ENCODE measurements at regions not wholly inside any gene's neighbourhood (a gene's known extent, or its start where the extent isn't known, plus 50 kb on each side); places are given as distances from the start of the nearest gene placed in this dataset.
"Not testable (repeated sequence)": the region's sequence is repeated elsewhere in the genome, so short reads cannot be mapped to it uniquely, and the experiment has no call there.

GRCh38 chr6:28673787-28674671 is 148.3 kb downstream of the GPX5 start:
- Histone ChIP-seq H4K20me1 (ENCODE audit: insufficient read depth, low read length) (no peaks in the 10 kb centered on the region), H3K27me3 (replicated peaks; ENCODE audit: insufficient read depth, low read length) (no peaks in the 10 kb centered on the region), H3F3A (ENCODE audit: insufficient read depth, low read length) (no peaks in the 10 kb centered on the region), H2AFZ (ENCODE audit: low read length) (no peak overlapping the region), H3K4me1 (ENCODE audit: low read length) (no peaks in the 10 kb centered on the region), H3K9ac (ENCODE audit: low read length) (no peak overlapping the region), H3K79me2 (ENCODE audit: low read length) (no peaks in the 10 kb centered on the region), H3K36me3 (replicated peaks; ENCODE audit: insufficient read depth, low read length) (no peaks in the 10 kb centered on the region), H3K4me3 (ENCODE audit: low read length) (peak overlapping the region; percentile 34; the same call in 1 of the 2 replicates), H3K9me3 (replicated peaks; ENCODE audit: insufficient read depth, low read length) (no peaks in the 10 kb centered on the region), H3K4me2 (ENCODE audit: low read depth, low read length) (peak overlapping the region; percentile 43), H3K9me2 (replicated peaks; ENCODE audit: insufficient read depth, low read length) (no peaks in the 10 kb centered on the region), H3K27ac (ENCODE audit: low read length) (no peak overlapping the region)
- peak; percentile 24 for DNase-seq
- TF ChIP-seq CTCF (IDR thresholded peaks at IDR 0.05; ENCODE audit: low read length) (no peak), EZH2 (optimal IDR thresholded peaks at IDR 0.05; ENCODE audit: low read depth, low read length) (no peak), EZH2phosphoT487 (IDR thresholded peaks at IDR 0.05; ENCODE audit: low read length) (no peak)

- no peaks in the 10 kb centered on the region for H3K9me3 ChIP-seq (replicated peaks; ENCODE audit: insufficient read depth, low read length)
- no peaks in the 10 kb centered on the region for H3K9me2 ChIP-seq (replicated peaks; ENCODE audit: insufficient read depth, low read length)
- H3K4me1 ChIP-seq (ENCODE audit: low read length): no peaks in the 10 kb centered on the region
- H2AFZ ChIP-seq (ENCODE audit: low read length): no peak overlapping the region
- no peaks in the 10 kb centered on the region for H4K20me1 ChIP-seq (ENCODE audit: insufficient read depth, low read length)
- DNase-seq: no peak
- H3K4me3 ChIP-seq (ENCODE audit: low read length): no peak overlapping the region
- H3K4me2 ChIP-seq (ENCODE audit: low read depth, low read length): no peak overlapping the region
- no peaks in the 10 kb centered on the region for H3F3A ChIP-seq (ENCODE audit: insufficient read depth, low read length)
- no peaks in the 10 kb centered on the region for H3K79me2 ChIP-seq (ENCODE audit: low read length)
- H3K9ac ChIP-seq (ENCODE audit: low read length): no peak overlapping the region
- TF ChIP-seq EZH2 (optimal IDR thresholded peaks at IDR 0.05; ENCODE audit: low read depth, low read length) (no peak), CTCF (IDR thresholded peaks at IDR 0.05; ENCODE audit: low read length) (no peak), EZH2phosphoT487 (IDR thresholded peaks at IDR 0.05; ENCODE audit: low read length) (no peak)
- H3K27me3 ChIP-seq (replicated peaks; ENCODE audit: insufficient read depth, low read length): no peaks in the 10 kb centered on the region
- H3K27ac ChIP-seq (ENCODE audit: low read length): no peak overlapping the region
- no peaks in the 10 kb centered on the region for H3K36me3 ChIP-seq (replicated peaks; ENCODE audit: insufficient read depth, low read length)
Observed at GRCh38 chr6:28675600-28675999, 149.9 kb downstream of the GPX5 start.

- TF ChIP-seq EZH2 (optimal IDR thresholded peaks at IDR 0.05; ENCODE audit: low read depth, low read length): no peak
- no peak for TF ChIP-seq CTCF (IDR thresholded peaks at IDR 0.05; ENCODE audit: low read length)
- TF ChIP-seq EZH2phosphoT487 (IDR thresholded peaks at IDR 0.05; ENCODE audit: low read length): no peak
- H3K4me1 ChIP-seq (ENCODE audit: low read length): no peaks in the 10 kb centered on the region
- H3K9ac ChIP-seq (ENCODE audit: low read length): no peak overlapping the region
- no peak overlapping the region for H3K4me2 ChIP-seq (ENCODE audit: low read depth, low read length)
- no peaks in the 10 kb centered on the region for H4K20me1 ChIP-seq (ENCODE audit: insufficient read depth, low read length)
- no peaks in the 10 kb centered on the region for H3K9me3 ChIP-seq (replicated peaks; ENCODE audit: insufficient read depth, low read length)
- no peak for DNase-seq
- no peaks in the 10 kb centered on the region for H3F3A ChIP-seq (ENCODE audit: insufficient read depth, low read length)
- no peak overlapping the region for H3K27ac ChIP-seq (ENCODE audit: low read length)
- no peak overlapping the region for H2AFZ ChIP-seq (ENCODE audit: low read length)
- no peaks in the 10 kb centered on the region for H3K79me2 ChIP-seq (ENCODE audit: low read length)
- no peaks in the 10 kb centered on the region for H3K27me3 ChIP-seq (replicated peaks; ENCODE audit: insufficient read depth, low read length)
- H3K4me3 ChIP-seq (ENCODE audit: low read length): no peak overlapping the region
- H3K9me2 ChIP-seq (replicated peaks; ENCODE audit: insufficient read depth, low read length): no peaks in the 10 kb centered on the region
- no peaks in the 10 kb centered on the region for H3K36me3 ChIP-seq (replicated peaks; ENCODE audit: insufficient read depth, low read length)
Observed at GRCh38 chr6:28682542-28682941, 156.9 kb downstream of the GPX5 start.

- H2AFZ ChIP-seq (ENCODE audit: low read length); H3F3A ChIP-seq (ENCODE audit: insufficient read depth, low read length); H3K4me3 ChIP-seq (ENCODE audit: low read length); H3K9me2 ChIP-seq (replicated peaks; ENCODE audit: insufficient read depth, low read length); H3K4me1 ChIP-seq (ENCODE audit: low read length); H3K9ac ChIP-seq (ENCODE audit: low read length); DNase-seq; H3K9me3 ChIP-seq (replicated peaks; ENCODE audit: insufficient read depth, low read length); H4K20me1 ChIP-seq (ENCODE audit: insufficient read depth, low read length); H3K79me2 ChIP-seq (ENCODE audit: low read length); H3K27ac ChIP-seq (ENCODE audit: low read length); H3K36me3 ChIP-seq (replicated peaks; ENCODE audit: insufficient read depth, low read length); H3K4me2 ChIP-seq (ENCODE audit: low read depth, low read length); H3K27me3 ChIP-seq (replicated peaks; ENCODE audit: insufficient read depth, low read length): not testable (repeated sequence)
Observed at GRCh38 chr6:28682956-28683685, 157.4 kb downstream of the GPX5 start.
